SK-N-SH (cell line): ENCODE measurements at regions not wholly inside any gene's neighbourhood (a gene's known extent, or its start where the extent isn't known, plus 50 kb on each side); places are given as distances from the start of the nearest gene placed in this dataset.

ENCODE experiments used
- CTCF ChIA-PET: fragments of 300-600, 350-600 bp; formaldehyde crosslinking; extraction: SDS; loops from one replicate; lab custom pipeline; 2021; lab: Yijun Ruan, JAX
- POLR2A ChIA-PET: fragments of 350-600 bp; sonication (Branson Sonifier 250); formaldehyde crosslinking; extraction: SDS; loops from one replicate; lab custom pipeline; 2020; ENCODE audit warnings: antibody characterized with exemption, inconsistent platforms; lab: Yijun Ruan, JAX
- DNase-seq: peaks from one replicate; pipeline ENCODE4 v3.0.0; 2012
- H2AFZ ChIP-seq: fragments of 200-600 bp; sonication (generic); 2 replicates; pipeline ENCODE4 v1.8.1; 2016; ENCODE audit warnings: antibody characterized with exemption, mild to moderate bottlenecking, low read depth
- H3F3A ChIP-seq: fragments of 200-600 bp; sonication (generic); replicated peaks from 2 replicates; pipeline ENCODE3; 2016; ENCODE audit warnings: antibody characterized with exemption, mild to moderate bottlenecking; ENCODE audit not compliant: insufficient read depth
- H3K27ac ChIP-seq, 2 experiments: fragments of 200-500 bp in 1 of 2; fragments of 200-600 bp in 1 of 2; sonication (Bioruptor generic) in 1 of 2; sonication (generic), shearing (Covaris generic) in 1 of 2; 2 replicates each; pipeline versions ENCODE4 v1.5.1 to v1.6.1; 2014 to 2016; ENCODE audit warnings: low read depth in 2 of 2, inconsistent platforms in 1 of 2, low read length in 1 of 2, mild to moderate bottlenecking in 1 of 2, mixed read lengths in 1 of 2
- H3K27me3 ChIP-seq: fragments of 200-600 bp; sonication (generic), shearing (Covaris generic); 2 replicates; pipeline ENCODE4 v1.6.1; 2016; ENCODE audit warnings: mixed run types; ENCODE audit not compliant: insufficient read depth
- H3K36me3 ChIP-seq, 2 experiments: fragments of 200-500 bp in 1 of 2; fragments of 200-600 bp in 1 of 2; sonication (Bioruptor generic) in 1 of 2; sonication (generic) in 1 of 2; replicated peaks in 1 of 2; 2 replicates each; pipeline versions ENCODE3 to v1.5.1; 2014 to 2016; ENCODE audit warnings: low read length in 1 of 2, mild to moderate bottlenecking in 1 of 2; ENCODE audit not compliant: insufficient read depth in 2 of 2, control insufficient read depth in 1 of 2
- H3K4me1 ChIP-seq, 2 experiments: fragments of 200-500 bp in 1 of 2; fragments of 200-600 bp in 1 of 2; sonication (Bioruptor generic) in 1 of 2; sonication (generic), shearing (Covaris generic) in 1 of 2; 2 replicates each; pipeline versions ENCODE4 v1.5.1 to v1.6.1; 2014 to 2016; ENCODE audit warnings: low read depth in 1 of 2, low read length in 1 of 2, mixed run types in 1 of 2; ENCODE audit not compliant: insufficient read depth in 2 of 2, control insufficient read depth in 1 of 2
- H3K4me2 ChIP-seq: fragments of 200-600 bp; sonication (generic), shearing (Covaris generic); 2 replicates; pipeline ENCODE4 v1.6.1; 2017; ENCODE audit warnings: mixed run types
- H3K4me3 ChIP-seq, 2 experiments: fragments of 200-500 bp in 1 of 2; fragments of 200-600 bp in 1 of 2; sonication (Bioruptor generic) in 1 of 2; sonication (generic), shearing (Covaris generic) in 1 of 2; 2 replicates each; pipeline versions ENCODE4 v1.5.1 to v1.8.1; 2014 to 2016; ENCODE audit warnings: low read depth in 2 of 2, inconsistent platforms in 1 of 2, low read length in 1 of 2, mild to moderate bottlenecking in 1 of 2, mixed read lengths in 1 of 2, moderate library complexity in 1 of 2
- H3K79me2 ChIP-seq: fragments of 200-600 bp; sonication (generic); 2 replicates; pipeline ENCODE4 v1.8.1; 2017; ENCODE audit warnings: mild to moderate bottlenecking; ENCODE audit not compliant: insufficient read depth
- H3K9ac ChIP-seq: fragments of 200-600 bp; sonication (generic); 2 replicates; pipeline ENCODE4 v1.6.1; 2017; ENCODE audit warnings: mixed run types
- H3K9me2 ChIP-seq: fragments of 200-600 bp; sonication (generic); 2 replicates; pipeline ENCODE4 v1.6.1; 2017; ENCODE audit warnings: mixed run types
- H3K9me3 ChIP-seq: fragments of 200-600 bp; sonication (generic); 2 replicates; pipeline ENCODE4 v1.6.1; 2017; ENCODE audit warnings: mixed run types, mild to moderate bottlenecking, moderate library complexity
- H4K20me1 ChIP-seq: fragments of 200-600 bp; sonication (generic); 2 replicates; pipeline ENCODE4 v1.6.1; 2017; ENCODE audit warnings: mild to moderate bottlenecking, mixed run types; ENCODE audit not compliant: insufficient read depth
- CHD2 ChIP-seq: fragments of 150-350 bp; IDR thresholded peaks from 2 replicates; pipeline ENCODE4 v1.6.1; 2018; ENCODE audit warnings: low read length; ENCODE audit not compliant: partially characterized antibody
- CTCF ChIP-seq: fragments of 200-600 bp; sonication (generic); IDR thresholded peaks from 2 replicates; pipeline ENCODE4 v1.6.1; 2017; ENCODE audit warnings: antibody characterized with exemption, mild to moderate bottlenecking, moderate library complexity
- EP300 ChIP-seq, 2 experiments: IDR thresholded peaks; 2 replicates each; pipeline versions ENCODE4 v1.4.0 to v1.6.1; 2012; ENCODE audit warnings: borderline replicate concordance in 1 of 2, low read depth in 1 of 2, low read length in 1 of 2
- FOXM1 ChIP-seq: IDR thresholded peaks from 2 replicates; pipeline ENCODE4 v1.4.0; 2012; ENCODE audit warnings: low read depth, mild to moderate bottlenecking
- GATA2 ChIP-seq: sonication (generic); formaldehyde crosslinking; IDR thresholded peaks from 2 replicates; pipeline ENCODE4 v1.5.0; 2020; ENCODE audit warnings: mild to moderate bottlenecking, missing genetic modification reagents
- IRF3 ChIP-seq: fragments of 150-350 bp; IDR thresholded peaks from 2 replicates; pipeline ENCODE4 v1.6.1; 2016; ENCODE audit warnings: mild to moderate bottlenecking, low read depth, low read length
- MXI1 ChIP-seq: IDR thresholded peaks from 2 replicates; pipeline ENCODE4 v1.6.1; 2012; ENCODE audit warnings: mild to moderate bottlenecking, low read depth, low read length, improper control_type of control experiment
- NFIC ChIP-seq: IDR thresholded peaks from 2 replicates; pipeline ENCODE4 v1.4.0; 2012; ENCODE audit warnings: borderline replicate concordance
- RAD21 ChIP-seq: IDR thresholded peaks from 2 replicates; pipeline ENCODE4 v1.6.1; 2012; ENCODE audit warnings: mild to moderate bottlenecking, low read length
- RCOR1 ChIP-seq: fragments of 150-350 bp; IDR thresholded peaks from 2 replicates; pipeline ENCODE4 v1.6.1; 2017; ENCODE audit warnings: antibody characterized with exemption, low read length
- RXRA ChIP-seq: IDR thresholded peaks from 2 replicates; pipeline ENCODE4 v1.4.0; 2012; ENCODE audit warnings: low read depth, mild to moderate bottlenecking, borderline replicate concordance
- TCF12 ChIP-seq: IDR thresholded peaks from 2 replicates; pipeline ENCODE4 v1.4.0; 2012
- TEAD4 ChIP-seq: IDR thresholded peaks from 2 replicates; pipeline ENCODE4 v1.4.0; 2012; ENCODE audit warnings: mild to moderate bottlenecking, borderline replicate concordance; ENCODE audit not compliant: insufficient read depth
- USF1 ChIP-seq: IDR thresholded peaks from 2 replicates; pipeline ENCODE4 v1.4.0; 2012; ENCODE audit warnings: low read depth, borderline replicate concordance
- USF2 ChIP-seq: fragments of 150-350 bp; IDR thresholded peaks from 2 replicates; pipeline ENCODE4 v1.6.1; 2017; ENCODE audit warnings: antibody characterized with exemption, low read length, low read depth, borderline replicate concordance
- YY1 ChIP-seq: IDR thresholded peaks from 2 replicates; pipeline ENCODE4 v1.4.0; 2012; ENCODE audit warnings: low read depth, mild to moderate bottlenecking
- ZBTB33 ChIP-seq: IDR thresholded peaks from 2 replicates; pipeline ENCODE4 v1.4.0; 2012; ENCODE audit warnings: low read depth, borderline replicate concordance
- WGBS: methylation state at CpG from one replicate; pipeline ENCODE4 v1.1.6; 2017; ENCODE audit warnings: low lambda C conversion rate; 5-methylcytosine and 5-hydroxymethylcytosine counted together

- Histone ChIP-seq H4K20me1 (no peaks in the 10 kb centered on the region), H3K36me3 (no peaks in the 10 kb centered on the region), H3K4me3 (no peak overlapping the region), H3K9me2 (no peaks in the 10 kb centered on the region), H3K9me3 (no peaks in the 10 kb centered on the region), H3K9ac (no peak overlapping the region), H3K27ac (no peak overlapping the region), H3K4me1 (no peaks in the 10 kb centered on the region; a peak in 1 of 4 replicates), H3F3A (no peaks in the 10 kb centered on the region), H2AFZ (no peak overlapping the region), H3K4me2 (no peak overlapping the region), H3K27me3 (no peaks in the 10 kb centered on the region), H3K79me2 (no peaks in the 10 kb centered on the region)
- POLR2A ChIA-PET: no interaction called here
- CTCF ChIA-PET: interaction anchor here (1.3 kb wide), 1 partner anchor 10 kb away, joined by 3 read pairs; no protein-coding TSS in a partner anchor
- WGBS: 42% methylated on average over 7 of the region's 7 CpGs
- no peak for DNase-seq
- no peak for TF ChIP-seq CTCF
- TF ChIP-seq YY1: no peak
- no peak for TF ChIP-seq USF2
- TF ChIP-seq RCOR1: no peak
- no peak for TF ChIP-seq ZBTB33
- no peak for TF ChIP-seq MXI1
- no peak for TF ChIP-seq TEAD4
- TF ChIP-seq EP300 (IDR thresholded peaks at IDR 0.05; ENCODE audit: borderline replicate concordance in 1 of 2, low read depth in 1 of 2, low read length in 1 of 2): no peak
- no peak for TF ChIP-seq FOXM1
- TF ChIP-seq NFIC: no peak
- TF ChIP-seq GATA2 (CRISPR knock-in tag): no peak
- TF ChIP-seq TCF12: no peak
- TF ChIP-seq IRF3: no peak
- no peak for TF ChIP-seq RXRA
- no peak for TF ChIP-seq CHD2
- no peak for TF ChIP-seq USF1
- no peak for TF ChIP-seq RAD21
These were observed 109.9 kb upstream of the C9orf72 start for GRCh38 chr9:27683181-27683580.
